WTC11 (cell line): ENCODE measurements at regions not wholly inside any gene's neighbourhood (a gene's known extent, or its start where the extent isn't known, plus 50 kb on each side); places are given as distances from the start of the nearest gene placed in this dataset.

Experiments
- ATAC-seq: fragments of 200-7000 bp; cut with Tn5 transposase; 2 replicates; pipeline ENCODE4 v1.10.0; 2021; ENCODE audit warnings: mild to moderate bottlenecking, moderate library complexity
- CTCF ChIA-PET: fragments of 300-600 bp; sonication (Branson Sonifier 250); formaldehyde crosslinking; loops from one replicate; lab custom pipeline; 2021; ENCODE audit warnings: antibody characterized with exemption; lab: Charles Lee
- POLR2A ChIA-PET: fragments of 350-600 bp; sonication (Branson Sonifier 250); formaldehyde crosslinking; loops from one replicate; lab custom pipeline; 2021; ENCODE audit warnings: antibody characterized with exemption; lab: Charles Lee
- DNase-seq: peaks from one replicate; pipeline ENCODE4 v3.0.0; 2021; ENCODE audit warnings: low spot score
- H3K27ac Mint-ChIP-seq: 2 replicates; pipeline ENCODE4 v1.8.0; 2021; ENCODE audit warnings: mixed read lengths
- H3K27me3 Mint-ChIP-seq: 2 replicates; pipeline ENCODE4 v1.8.0; 2021; ENCODE audit warnings: low read depth, mild to moderate bottlenecking, moderate library complexity, mixed read lengths
- H3K36me3 Mint-ChIP-seq: 2 replicates; pipeline ENCODE4 v1.8.0; 2021; ENCODE audit warnings: mixed read lengths
- H3K4me1 Mint-ChIP-seq: 2 replicates; pipeline ENCODE4 v1.8.0; 2022; ENCODE audit warnings: mixed read lengths
- H3K4me3 Mint-ChIP-seq: 2 replicates; pipeline ENCODE4 v1.8.0; 2021; ENCODE audit warnings: mild to moderate bottlenecking, moderate library complexity, mixed read lengths
- H3K9me3 Mint-ChIP-seq: 2 replicates; pipeline ENCODE4 v1.8.0; 2021; ENCODE audit warnings: mixed read lengths
- ATF2 ChIP-seq: sonication (generic); formaldehyde crosslinking; IDR thresholded peaks from 2 replicates; pipeline ENCODE4 v1.8.1; 2022; ENCODE audit warnings: low read depth, missing genetic modification reagents, borderline replicate concordance
- E2F1 ChIP-seq: sonication (generic); formaldehyde crosslinking; IDR thresholded peaks from 2 replicates; pipeline ENCODE4 v1.8.0; 2022; ENCODE audit warnings: mild to moderate bottlenecking, missing genetic modification reagents
- E2F4 ChIP-seq: sonication (generic); formaldehyde crosslinking; IDR thresholded peaks from 2 replicates; pipeline ENCODE4 v1.8.1; 2022; ENCODE audit warnings: low read depth, mild to moderate bottlenecking, moderate library complexity, missing genetic modification reagents, borderline replicate concordance
- ERG ChIP-seq: fragments of 250-450 bp; sonication (Bioruptor Pico); IDR thresholded peaks from 2 replicates; pipeline ENCODE4 v1.8.0; 2021; ENCODE audit warnings: mild to moderate bottlenecking
- MLX ChIP-seq: sonication (generic); formaldehyde crosslinking; IDR thresholded peaks from 2 replicates; pipeline ENCODE4 v1.8.1; 2023; ENCODE audit warnings: mild to moderate bottlenecking, missing genetic modification reagents, moderate library complexity
- NFATC4 ChIP-seq: fragments of 250-450 bp; sonication (Bioruptor Pico); IDR thresholded peaks from 2 replicates; pipeline ENCODE4 v1.9.0; 2021; ENCODE audit warnings: mild to moderate bottlenecking
- NR3C1 ChIP-seq: sonication (generic); formaldehyde crosslinking; conservative IDR thresholded peaks from 2 replicates; pipeline ENCODE4 v1.8.1; 2023; ENCODE audit warnings: low read depth, mild to moderate bottlenecking, missing genetic modification reagents
- TP53 ChIP-seq: sonication (generic); formaldehyde crosslinking; IDR thresholded peaks from 2 replicates; pipeline ENCODE4 v1.8.1; 2023; ENCODE audit warnings: mild to moderate bottlenecking, missing genetic modification reagents
- ZNF232 ChIP-seq: sonication (generic); formaldehyde crosslinking; IDR thresholded peaks from 2 replicates; pipeline ENCODE4 v1.8.0; 2022; ENCODE audit warnings: mild to moderate bottlenecking, missing genetic modification reagents
- ZNF281 ChIP-seq: sonication (generic); formaldehyde crosslinking; IDR thresholded peaks from 2 replicates; pipeline ENCODE4 v1.8.0; 2023; ENCODE audit warnings: mild to moderate bottlenecking, missing genetic modification reagents
- ZNF396 ChIP-seq: fragments of 250-450 bp; sonication (Bioruptor Pico); IDR thresholded peaks from 2 replicates; pipeline ENCODE4 v1.8.0; 2021; ENCODE audit warnings: mild to moderate bottlenecking, moderate library complexity, borderline replicate concordance
- TF ChIP-seq, protein P1 (sequence below): sonication (generic); formaldehyde crosslinking; IDR thresholded peaks from 2 replicates; pipeline ENCODE4 v1.8.0; 2022; ENCODE audit warnings: mild to moderate bottlenecking, missing genetic modification reagents
- TF ChIP-seq, protein P2 (sequence below): fragments of 250-450 bp; sonication (Bioruptor Pico); IDR thresholded peaks from 2 replicates; pipeline ENCODE4 v2.1.2; 2022; ENCODE audit warnings: mild to moderate bottlenecking, moderate library complexity
- TF ChIP-seq, protein P3 (sequence below): sonication (generic); formaldehyde crosslinking; IDR thresholded peaks from 2 replicates; pipeline ENCODE4 v1.8.0; 2023; ENCODE audit warnings: missing genetic modification reagents

DNA sequence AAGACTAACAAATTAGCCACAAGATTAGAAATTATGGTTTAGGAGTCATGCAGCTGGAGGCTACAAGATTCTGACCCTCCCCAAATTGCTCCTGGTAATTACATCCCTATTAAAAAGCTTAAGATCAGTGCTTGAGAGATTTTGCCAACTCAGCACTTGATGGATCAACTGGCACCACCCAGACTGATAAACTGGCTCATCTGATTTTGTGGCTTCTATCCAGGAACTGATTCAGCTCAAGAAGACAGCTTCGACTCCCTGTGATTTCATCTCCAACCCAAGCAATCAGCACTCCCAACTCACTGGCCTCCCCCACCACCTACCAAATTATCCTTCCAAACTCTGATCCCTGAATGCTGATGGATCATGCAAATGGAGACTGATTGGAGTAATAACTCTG lies 94.8 kb downstream of the TNFRSF13B start:
- H3K27ac Mint-ChIP-seq = no peak overlapping the region
- no peaks in the 10 kb centered on the region for H3K4me1 Mint-ChIP-seq
- peaks cover 4% of the 10 kb centered on the region for H3K27me3 Mint-ChIP-seq
- H3K9me3 Mint-ChIP-seq = peaks cover 7% of the 10 kb centered on the region; the same call in 1 of the 2 replicates
- ATAC-seq (no peak), DNase-seq (no peak)
- H3K4me3 Mint-ChIP-seq = no peak overlapping the region
- CTCF ChIA-PET = interaction anchor here (0.7 to 1.0 kb wide), 2 partner anchors 39 to 424 kb away, joined by 3 to 6 read pairs; no protein-coding TSS in a partner anchor
- no peaks in the 10 kb centered on the region for H3K36me3 Mint-ChIP-seq
- TF ChIP-seq ZNF281 (no peak), MLX (CRISPR knock-in tag) (no peak), ERG (CRISPR knock-in tag) (no peak), NR3C1 (CRISPR knock-in tag) (no peak), E2F1 (CRISPR knock-in tag) (no peak), ZNF396 (CRISPR knock-in tag) (no peak), ZNF232 (CRISPR knock-in tag) (no peak), E2F4 (CRISPR knock-in tag) (no peak), NFATC4 (CRISPR knock-in tag) (no peak), TP53 (no peak), ATF2 (no peak)
- TF ChIP-seq, protein P1, sequence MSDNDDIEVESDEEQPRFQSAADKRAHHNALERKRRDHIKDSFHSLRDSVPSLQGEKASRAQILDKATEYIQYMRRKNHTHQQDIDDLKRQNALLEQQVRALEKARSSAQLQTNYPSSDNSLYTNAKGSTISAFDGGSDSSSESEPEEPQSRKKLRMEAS (CRISPR knock-in tag) = no peak
- TF ChIP-seq, protein P2, sequence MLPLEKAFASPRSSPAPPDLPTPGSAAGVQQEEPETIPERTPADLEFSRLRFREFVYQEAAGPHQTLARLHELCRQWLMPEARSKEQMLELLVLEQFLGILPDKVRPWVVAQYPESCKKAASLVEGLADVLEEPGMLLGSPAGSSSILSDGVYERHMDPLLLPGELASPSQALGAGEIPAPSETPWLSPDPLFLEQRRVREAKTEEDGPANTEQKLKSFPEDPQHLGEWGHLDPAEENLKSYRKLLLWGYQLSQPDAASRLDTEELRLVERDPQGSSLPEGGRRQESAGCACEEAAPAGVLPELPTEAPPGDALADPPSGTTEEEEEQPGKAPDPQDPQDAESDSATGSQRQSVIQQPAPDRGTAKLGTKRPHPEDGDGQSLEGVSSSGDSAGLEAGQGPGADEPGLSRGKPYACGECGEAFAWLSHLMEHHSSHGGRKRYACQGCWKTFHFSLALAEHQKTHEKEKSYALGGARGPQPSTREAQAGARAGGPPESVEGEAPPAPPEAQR = no peak
- TF ChIP-seq, protein P3, sequence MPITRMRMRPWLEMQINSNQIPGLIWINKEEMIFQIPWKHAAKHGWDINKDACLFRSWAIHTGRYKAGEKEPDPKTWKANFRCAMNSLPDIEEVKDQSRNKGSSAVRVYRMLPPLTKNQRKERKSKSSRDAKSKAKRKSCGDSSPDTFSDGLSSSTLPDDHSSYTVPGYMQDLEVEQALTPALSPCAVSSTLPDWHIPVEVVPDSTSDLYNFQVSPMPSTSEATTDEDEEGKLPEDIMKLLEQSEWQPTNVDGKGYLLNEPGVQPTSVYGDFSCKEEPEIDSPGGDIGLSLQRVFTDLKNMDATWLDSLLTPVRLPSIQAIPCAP (CRISPR knock-in tag) = no peak
- POLR2A ChIA-PET = no interaction called here
